Ectodermal cell (in vitro differentiated cells): ENCODE measurements at regions not wholly inside any gene's neighbourhood (a gene's known extent, or its start where the extent isn't known, plus 50 kb on each side); places are given as distances from the start of the nearest gene placed in this dataset.

Experiments used
- H3K27ac ChIP-seq: 2 replicates; pipeline ENCODE4 v1.7.0; 2013; ENCODE audit warnings: mild to moderate bottlenecking, low read depth, low read length; ENCODE audit not compliant: insufficient read depth, poor library complexity, severe bottlenecking
- H3K27me3 ChIP-seq: 2 replicates; pipeline ENCODE4 v1.7.0; 2013; ENCODE audit warnings: mild to moderate bottlenecking, low read length; ENCODE audit not compliant: insufficient read depth, control insufficient read depth, poor library complexity, severe bottlenecking
- H3K36me3 ChIP-seq: one replicate; pipeline ENCODE4 v1.7.0; 2013; ENCODE audit warnings: low read length; ENCODE audit not compliant: control insufficient read depth, insufficient read depth
- H3K4me1 ChIP-seq: one replicate; pipeline ENCODE4 v1.7.0; 2013; ENCODE audit warnings: low read length; ENCODE audit not compliant: control insufficient read depth, insufficient read depth
- H3K4me3 ChIP-seq: 2 replicates; pipeline ENCODE4 v1.7.0; 2013; ENCODE audit warnings: low read depth, low read length, control low read depth; ENCODE audit not compliant: insufficient read depth
- H3K9me3 ChIP-seq: 2 replicates; pipeline ENCODE4 v1.7.0; 2013; ENCODE audit warnings: mild to moderate bottlenecking, low read length, moderate library complexity; ENCODE audit not compliant: control insufficient read depth
- WGBS, 2 experiments: methylation state at CpG; one replicate each; pipeline ENCODE4 v1.1.7; 2013; ENCODE audit warnings: missing lambda C conversion rate in 2 of 2; 5-methylcytosine and 5-hydroxymethylcytosine counted together

GRCh38 chr2:15745907-15746702 is 154.4 kb downstream of the DDX1 start:
- 89 to 92% methylated on average over 6 of the region's 6 CpGs for WGBS, 2 experiments
- H3K36me3 ChIP-seq, result no peaks in the 10 kb centered on the region

GRCh38 chr2:15746703-15747550 is 155.3 kb downstream of the DDX1 start:
- Histone ChIP-seq H3K4me3 (no peak overlapping the region), H3K27ac (peak overlapping the region; percentile 50), H3K27me3 (no peaks in the 10 kb centered on the region), H3K9me3 (no peaks in the 10 kb centered on the region), H3K36me3 (no peaks in the 10 kb centered on the region), H3K4me1 (peaks cover 15% of the 10 kb centered on the region)
- WGBS, 2 experiments, result 90 to 94% methylated on average over 6 of the region's 6 CpGs

More at GRCh38 chr2:15745907-15746702, 154.4 kb downstream of the DDX1 start:
- no peaks in the 10 kb centered on the region for H3K27me3 ChIP-seq
- no peaks in the 10 kb centered on the region for H3K9me3 ChIP-seq
- peaks cover 15% of the 10 kb centered on the region for H3K4me1 ChIP-seq
- H3K27ac ChIP-seq, result no peak overlapping the region
- H3K4me3 ChIP-seq, result no peak overlapping the region

GRCh38 chr2:15747603-15748471 is 156.2 kb downstream of the DDX1 start:
- Histone ChIP-seq H3K4me1 (peaks cover 15% of the 10 kb centered on the region), H3K27ac (peak overlapping the region; percentile 50), H3K4me3 (no peak overlapping the region), H3K36me3 (no peaks in the 10 kb centered on the region), H3K9me3 (no peaks in the 10 kb centered on the region), H3K27me3 (no peaks in the 10 kb centered on the region)
- WGBS, 2 experiments, result 33 to 34% methylated on average over 16 of the region's 16 CpGs

- H3K4me1 ChIP-seq, result peaks cover 15% of the 10 kb centered on the region
- H3K27me3 ChIP-seq, result no peaks in the 10 kb centered on the region
- H3K36me3 ChIP-seq, result no peaks in the 10 kb centered on the region
- no peaks in the 10 kb centered on the region for H3K9me3 ChIP-seq
- H3K4me3 ChIP-seq, result no peak overlapping the region
- WGBS, 2 experiments, result 63% methylated on average over 11 to 12 of the region's 12 CpGs
- no peak overlapping the region for H3K27ac ChIP-seq
These were observed 157.2 kb downstream of the DDX1 start for GRCh38 chr2:15748736-15749323.

GRCh38 chr2:15749460-15750432 is 158.1 kb downstream of the DDX1 start:
- Histone ChIP-seq H3K27me3 (no peaks in the 10 kb centered on the region), H3K4me1 (peaks cover 15% of the 10 kb centered on the region), H3K36me3 (no peaks in the 10 kb centered on the region), H3K27ac (no peak overlapping the region), H3K4me3 (no peak overlapping the region), H3K9me3 (no peaks in the 10 kb centered on the region)
- WGBS, 2 experiments, result 89 to 90% methylated on average over 10 of the region's 11 CpGs

GRCh38 chr2:15750433-15750814 is 158.8 kb downstream of the DDX1 start:
- Histone ChIP-seq H3K4me3 (no peak overlapping the region), H3K27ac (no peak overlapping the region), H3K4me1 (peaks cover 15% of the 10 kb centered on the region), H3K9me3 (no peaks in the 10 kb centered on the region), H3K36me3 (no peaks in the 10 kb centered on the region), H3K27me3 (no peaks in the 10 kb centered on the region)
- WGBS, 2 experiments, result 75 to 81% methylated on average over 3 of the region's 3 CpGs

- no peaks in the 10 kb centered on the region for H3K9me3 ChIP-seq
- H3K4me1 ChIP-seq, result peaks cover 15% of the 10 kb centered on the region
- no peaks in the 10 kb centered on the region for H3K36me3 ChIP-seq
- H3K4me3 ChIP-seq, result no peak overlapping the region
- H3K27ac ChIP-seq, result no peak overlapping the region
- 85 to 89% methylated on average over 3 of the region's 3 CpGs for WGBS, 2 experiments
- no peaks in the 10 kb centered on the region for H3K27me3 ChIP-seq
These were observed 159.2 kb downstream of the DDX1 start for GRCh38 chr2:15750822-15751329.

- H3K4me1 ChIP-seq, result peaks cover 15% of the 10 kb centered on the region
- WGBS, 2 experiments, result 89 to 94% methylated on average over 2 of the region's 2 CpGs
- no peaks in the 10 kb centered on the region for H3K9me3 ChIP-seq
- no peak overlapping the region for H3K4me3 ChIP-seq
- H3K27me3 ChIP-seq, result no peaks in the 10 kb centered on the region
- no peak overlapping the region for H3K27ac ChIP-seq
- H3K36me3 ChIP-seq, result no peaks in the 10 kb centered on the region
These were observed 159.8 kb downstream of the DDX1 start for GRCh38 chr2:15751477-15751876.
